Nephron (organoid): ENCODE measurements at regions not wholly inside any gene's neighbourhood (a gene's known extent, or its start where the extent isn't known, plus 50 kb on each side); places are given as distances from the start of the nearest gene placed in this dataset.

ENCODE experiments used
- H3K27ac Mint-ChIP-seq, 3 experiments: 2 replicates each; pipeline ENCODE4 v1.8.0; 2020; ENCODE audit warnings: mixed read lengths in 3 of 3, mild to moderate bottlenecking in 2 of 3, moderate library complexity in 1 of 3
- H3K27me3 Mint-ChIP-seq: 2 replicates; pipeline ENCODE4 v1.8.0; 2021; ENCODE audit warnings: low read depth, mild to moderate bottlenecking, moderate library complexity, mixed read lengths
- H3K36me3 Mint-ChIP-seq: 2 replicates; pipeline ENCODE4 v1.8.0; 2020; ENCODE audit warnings: low read depth, mixed read lengths
- H3K4me1 Mint-ChIP-seq: 2 replicates; pipeline ENCODE4 v1.8.0; 2020; ENCODE audit warnings: mixed read lengths
- H3K4me3 Mint-ChIP-seq, 3 experiments: 2 replicates each; pipeline ENCODE4 v1.8.0; 2020; ENCODE audit warnings: mild to moderate bottlenecking in 3 of 3, mixed read lengths in 3 of 3, moderate library complexity in 2 of 3
- H3K9me3 Mint-ChIP-seq: 2 replicates; pipeline ENCODE4 v1.8.0; 2020; ENCODE audit warnings: mixed read lengths
- CTCF ChIP-seq, 3 experiments: fragments of 200-600 bp; sonication (generic); IDR thresholded peaks; one replicate each; pipeline ENCODE4 v1.5.0; 2021; ENCODE audit warnings: antibody characterized with exemption in 3 of 3; ENCODE audit not compliant: unreplicated experiment in 3 of 3

DNA sequence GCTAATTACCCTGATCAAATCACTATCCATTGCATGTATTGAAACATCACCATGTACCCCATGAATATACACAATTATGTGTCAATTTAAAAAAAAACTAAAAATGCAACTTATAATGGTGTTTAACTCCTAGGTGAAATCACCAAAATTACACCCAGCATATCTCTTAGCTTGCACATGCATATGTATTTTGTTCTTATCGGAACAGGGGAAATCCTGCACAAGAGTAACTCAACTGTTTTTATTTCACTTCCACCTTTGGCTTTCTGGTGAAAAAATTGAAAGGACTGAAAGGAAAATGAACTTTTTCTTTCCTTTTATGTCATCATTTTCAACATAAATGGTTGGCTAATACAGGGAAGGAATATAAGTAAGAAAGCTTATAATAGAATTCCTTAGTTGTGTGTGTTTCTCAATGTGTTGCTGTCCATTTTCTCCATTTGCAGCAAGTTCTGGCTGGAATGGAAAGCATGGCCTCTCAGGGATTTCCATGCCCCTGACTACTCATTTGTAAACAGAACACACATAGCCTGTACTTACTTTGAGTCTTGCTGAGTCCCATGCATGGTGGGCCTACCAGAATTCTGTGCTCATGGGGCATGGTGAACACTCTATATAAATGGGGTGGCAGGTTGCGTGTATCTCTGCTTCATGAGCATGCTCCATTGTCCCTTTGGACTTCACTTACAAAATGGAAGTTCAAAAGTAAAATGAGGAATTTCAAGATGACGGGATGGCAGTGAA, 462.0 kb downstream of the HS3ST3B1 start:
- Mint-ChIP-seq H3K4me3 (no peak overlapping the region), H3K36me3 (no peaks in the 10 kb centered on the region)
- TF ChIP-seq CTCF (IDR thresholded peaks at IDR 0.05; ENCODE audit: unreplicated experiment in 3 of 3): no peak

GRCh38 chr17:14760719-14761411, 460.0 kb downstream of the HS3ST3B1 start:
- no peaks in the 10 kb centered on the region for H3K4me1 Mint-ChIP-seq
- no peaks in the 10 kb centered on the region for H3K36me3 Mint-ChIP-seq
- H3K27me3 Mint-ChIP-seq: no peaks in the 10 kb centered on the region
- H3K4me3 Mint-ChIP-seq: no peak overlapping the region
- peak overlapping the region; percentile 39 to 89 (median 76) for H3K27ac Mint-ChIP-seq
- H3K9me3 Mint-ChIP-seq: no peaks in the 10 kb centered on the region
- TF ChIP-seq CTCF (IDR thresholded peaks at IDR 0.05; ENCODE audit: unreplicated experiment in 3 of 3): no peak

More for the DNA sequence above, 462.0 kb downstream of the HS3ST3B1 start:
- Mint-ChIP-seq H3K27me3 (no peaks in the 10 kb centered on the region), H3K9me3 (no peaks in the 10 kb centered on the region), H3K27ac (no peak overlapping the region), H3K4me1 (no peaks in the 10 kb centered on the region)

DNA sequence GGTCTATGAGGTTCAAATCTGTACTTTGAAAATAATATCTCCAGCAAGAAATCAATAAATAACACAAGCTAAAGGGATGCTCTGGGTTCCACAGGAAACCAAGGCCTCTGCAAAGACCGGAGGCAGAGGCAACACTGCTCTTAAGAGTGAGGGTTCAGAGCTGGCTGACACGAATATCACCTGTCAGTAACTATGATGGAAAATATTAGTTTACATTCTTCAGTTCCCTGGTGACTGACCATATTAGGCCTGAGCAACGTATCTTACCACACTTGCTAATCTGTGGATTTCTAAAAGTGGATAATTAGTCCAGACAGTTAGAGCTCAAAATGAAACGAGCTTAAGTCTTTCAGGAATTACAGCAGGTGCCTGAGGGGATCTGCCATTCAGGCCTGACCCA, 459.3 kb downstream of the HS3ST3B1 start:
- peak overlapping the region in 2 of 3 experiments; percentile 45 to 89 for H3K27ac Mint-ChIP-seq
- H3K36me3 Mint-ChIP-seq: no peaks in the 10 kb centered on the region
- no peaks in the 10 kb centered on the region for H3K27me3 Mint-ChIP-seq
- no peaks in the 10 kb centered on the region for H3K9me3 Mint-ChIP-seq
- H3K4me3 Mint-ChIP-seq: no peak overlapping the region
- no peak for TF ChIP-seq CTCF (IDR thresholded peaks at IDR 0.05; ENCODE audit: unreplicated experiment in 3 of 3)
- H3K4me1 Mint-ChIP-seq: no peaks in the 10 kb centered on the region

DNA sequence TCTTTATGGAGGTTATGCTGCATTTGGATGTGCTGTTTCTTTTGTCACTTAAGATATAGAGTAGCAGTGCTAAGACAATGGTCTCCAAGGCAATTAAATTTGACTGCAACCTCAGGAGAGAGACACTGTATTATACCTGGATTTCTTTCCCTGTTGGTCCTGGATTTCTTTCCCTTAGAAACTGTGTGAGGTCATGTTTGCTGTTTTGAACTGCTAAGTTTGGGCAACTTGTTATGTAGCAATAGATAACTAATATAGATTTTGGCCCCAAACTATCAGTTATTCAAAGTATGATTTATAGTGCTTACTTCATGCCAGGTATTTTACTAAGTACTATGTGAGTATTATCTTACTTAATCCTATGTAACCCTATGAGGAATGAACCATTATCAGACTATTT, 458.4 kb downstream of the HS3ST3B1 start:
- H3K4me3 Mint-ChIP-seq: no peak overlapping the region
- no peak overlapping the region for H3K27ac Mint-ChIP-seq
- TF ChIP-seq CTCF (IDR thresholded peaks at IDR 0.05; ENCODE audit: unreplicated experiment in 3 of 3): no peak
- no peaks in the 10 kb centered on the region for H3K4me1 Mint-ChIP-seq
- peaks cover under 1% of the 10 kb centered on the region for H3K27me3 Mint-ChIP-seq
- H3K9me3 Mint-ChIP-seq: no peaks in the 10 kb centered on the region
- no peaks in the 10 kb centered on the region for H3K36me3 Mint-ChIP-seq

DNA sequence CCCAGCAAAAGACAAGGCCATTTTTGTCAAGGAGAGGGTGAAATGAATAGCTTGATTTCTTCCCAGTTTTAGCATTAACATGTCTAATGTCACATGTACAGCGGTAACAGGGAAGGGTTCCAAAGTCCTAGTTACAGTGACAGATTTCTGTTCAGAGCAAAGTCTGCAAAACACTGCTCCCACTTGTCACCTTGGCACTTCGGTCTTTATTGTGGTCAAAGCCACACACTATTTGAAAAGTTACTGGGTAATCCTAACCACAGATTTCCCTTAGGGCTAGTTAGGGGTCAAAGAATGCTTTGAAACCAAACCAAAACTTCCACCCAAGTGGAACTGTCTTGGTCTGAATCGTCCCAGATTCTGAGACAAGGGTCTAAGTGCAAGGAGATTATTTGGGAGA, 455.6 kb downstream of the HS3ST3B1 start:
- Mint-ChIP-seq H3K4me3 (no peak overlapping the region), H3K36me3 (no peaks in the 10 kb centered on the region), H3K4me1 (no peaks in the 10 kb centered on the region), H3K9me3 (no peaks in the 10 kb centered on the region), H3K27me3 (peaks cover 3% of the 10 kb centered on the region), H3K27ac (peak overlapping the region; percentile 51 to 90 (median 60))
- no peak for TF ChIP-seq CTCF (IDR thresholded peaks at IDR 0.05; ENCODE audit: unreplicated experiment in 3 of 3)
